Endodermal cell (in vitro differentiated cells): ENCODE measurements at regions not wholly inside any gene's neighbourhood (a gene's known extent, or its start where the extent isn't known, plus 50 kb on each side); places are given as distances from the start of the nearest gene placed in this dataset.

Experiments used
- DNase-seq: peaks from one replicate; pipeline ENCODE4 v3.0.0-alpha.2; 2017
- H3K27ac ChIP-seq: 2 replicates; pipeline ENCODE4 v1.5.1; 2013; ENCODE audit warnings: mild to moderate bottlenecking, low read depth, low read length, moderate library complexity
- H3K27me3 ChIP-seq: 2 replicates; pipeline ENCODE4 v1.6.1; 2013; ENCODE audit warnings: mild to moderate bottlenecking, low read length, moderate library complexity; ENCODE audit not compliant: insufficient read depth, control insufficient read depth, poor library complexity, severe bottlenecking
- H3K36me3 ChIP-seq: 2 replicates; pipeline ENCODE4 v1.7.0; 2013; ENCODE audit warnings: mild to moderate bottlenecking, low read length, moderate library complexity; ENCODE audit not compliant: control insufficient read depth, insufficient read depth
- H3K4me1 ChIP-seq: one replicate; pipeline ENCODE4 v1.7.0; 2013; ENCODE audit warnings: low read length; ENCODE audit not compliant: control insufficient read depth, insufficient read depth
- H3K4me3 ChIP-seq: 2 replicates; pipeline ENCODE4 v1.5.1; 2013; ENCODE audit warnings: mild to moderate bottlenecking, low read length, moderate library complexity
- H3K9ac ChIP-seq: 2 replicates; pipeline ENCODE4 v1.6.1; 2013; ENCODE audit warnings: mild to moderate bottlenecking, low read length, moderate library complexity; ENCODE audit not compliant: poor library complexity, severe bottlenecking; ENCODE audit errors: extremely low read depth
- H3K9me3 ChIP-seq: 2 replicates; pipeline ENCODE4 v1.6.1; 2013; ENCODE audit warnings: mild to moderate bottlenecking, low read length, moderate library complexity; ENCODE audit not compliant: control insufficient read depth
- H3K27ac Mint-ChIP-seq: 2 replicates; pipeline ENCODE4 v1.8.0; 2020; ENCODE audit warnings: mixed read lengths
- H3K27me3 Mint-ChIP-seq: 2 replicates; pipeline ENCODE4 v1.8.0; 2021; ENCODE audit warnings: mild to moderate bottlenecking, mixed read lengths; ENCODE audit not compliant: insufficient read depth
- H3K36me3 Mint-ChIP-seq: 2 replicates; pipeline ENCODE4 v1.8.0; 2020; ENCODE audit warnings: low read depth, mixed read lengths
- H3K4me1 Mint-ChIP-seq: 2 replicates; pipeline ENCODE4 v1.8.0; 2020; ENCODE audit warnings: mixed read lengths
- H3K4me3 Mint-ChIP-seq: 2 replicates; pipeline ENCODE4 v1.8.0; 2020; ENCODE audit warnings: mild to moderate bottlenecking, moderate library complexity, mixed read lengths
- H3K9me3 Mint-ChIP-seq: 2 replicates; pipeline ENCODE4 v1.8.0; 2020; ENCODE audit warnings: mild to moderate bottlenecking, mixed read lengths
- CTCF ChIP-seq: fragments of 200-600 bp; sonication (generic); conservative IDR thresholded peaks from 2 replicates; pipeline ENCODE4 v1.5.0; 2021; ENCODE audit warnings: antibody characterized with exemption, mild to moderate bottlenecking
- WGBS, 2 experiments: methylation state at CpG; one replicate each; pipeline versions ENCODE4 v1.1.5 to v1.1.7; 2013; ENCODE audit warnings: missing lambda C conversion rate in 2 of 2, mixed read lengths in 1 of 2; ENCODE audit not compliant: insufficient coverage in 1 of 2, insufficient read length in 1 of 2; 5-methylcytosine and 5-hydroxymethylcytosine counted together

GRCh38 chr2:186281726-186282125, 204.3 kb upstream of the ZC3H15 start:
- 80 to 87% methylated on average over 1 to 2 of the region's 2 CpGs for WGBS, 2 experiments
- Histone ChIP-seq H3K4me3 (no peak overlapping the region), H3K4me1 (no peaks in the 10 kb centered on the region), H3K27ac (no peak overlapping the region), H3K36me3 (no peaks in the 10 kb centered on the region), H3K27me3 (no peaks in the 10 kb centered on the region), H3K9me3 (no peaks in the 10 kb centered on the region), H3K9ac (no peak overlapping the region)
- Mint-ChIP-seq H3K27me3 (no peaks in the 10 kb centered on the region), H3K27ac (no peak overlapping the region), H3K36me3 (peaks cover 4% of the 10 kb centered on the region), H3K4me3 (no peak overlapping the region), H3K9me3 (no peaks in the 10 kb centered on the region), H3K4me1 (no peaks in the 10 kb centered on the region)
- DNase-seq: no peak
- TF ChIP-seq CTCF: no peak

GRCh38 chr2:186294248-186294888, 191.7 kb upstream of the ZC3H15 start:
- no peak overlapping the region for H3K4me3 ChIP-seq
- no peak overlapping the region for H3K27ac ChIP-seq
- Mint-ChIP-seq H3K27me3 (no peaks in the 10 kb centered on the region), H3K9me3 (peaks cover 9% of the 10 kb centered on the region), H3K4me1 (no peaks in the 10 kb centered on the region), H3K4me3 (no peak overlapping the region), H3K27ac (no peak overlapping the region), H3K36me3 (no peaks in the 10 kb centered on the region)
- no peaks in the 10 kb centered on the region for H3K36me3 ChIP-seq
- H3K9ac ChIP-seq: no peak overlapping the region
- H3K27me3 ChIP-seq: no peaks in the 10 kb centered on the region
- no peak for TF ChIP-seq CTCF
- no peaks in the 10 kb centered on the region for H3K9me3 ChIP-seq
- DNase-seq: no peak
- WGBS, 2 experiments: 90 to 96% methylated on average over 2 to 3 of the region's 3 CpGs
- no peaks in the 10 kb centered on the region for H3K4me1 ChIP-seq

- DNase-seq: no peak
- Mint-ChIP-seq H3K4me1 (no peaks in the 10 kb centered on the region), H3K36me3 (no peaks in the 10 kb centered on the region)
Observed at GRCh38 chr2:186299610-186300009, 186.4 kb upstream of the ZC3H15 start.

More at GRCh38 chr2:186299610-186300009, 186.4 kb upstream of the ZC3H15 start:
- Mint-ChIP-seq H3K27ac (no peak overlapping the region), H3K4me3 (no peak overlapping the region), H3K27me3 (no peaks in the 10 kb centered on the region), H3K9me3 (peaks cover 9% of the 10 kb centered on the region)
- TF ChIP-seq CTCF: no peak
- WGBS, 2 experiments: 89% methylated on average over 1 of the region's 1 CpG; no CpG with 5 or more reads in 1 of the 2 experiments
- Histone ChIP-seq H3K9ac (no peak overlapping the region), H3K27me3 (no peaks in the 10 kb centered on the region), H3K27ac (no peak overlapping the region), H3K4me3 (no peak overlapping the region), H3K36me3 (no peaks in the 10 kb centered on the region), H3K4me1 (no peaks in the 10 kb centered on the region), H3K9me3 (no peaks in the 10 kb centered on the region)
